HepG2 (cell line): ENCODE measurements at regions not wholly inside any gene's neighbourhood (a gene's known extent, or its start where the extent isn't known, plus 50 kb on each side); places are given as distances from the start of the nearest gene placed in this dataset.

ENCODE experiments used
- ATAC-seq: fragments of 200-7000 bp; cut with Tn5 transposase; 3 replicates; pipeline ENCODE4 v1.9.1; 2020; ENCODE audit warnings: mild to moderate bottlenecking, moderate library complexity
- BruUV-seq: library from RNA; stranded (reverse); fragments of 400-500 nt; replicated peaks from 2 replicates; lab custom pipeline; 2021; lab: Mats Ljungman, UMichigan
- CTCF ChIA-PET: fragments of 300-600 bp; formaldehyde crosslinking; extraction: SDS; loops from one replicate; lab custom pipeline; 2021; ENCODE audit warnings: low total read pairs, inconsistent platforms, low intra/inter-chr PET ratio; lab: Yijun Ruan, JAX
- POLR2A ChIA-PET: fragments of 350-600 bp; sonication (Branson Sonifier 250); formaldehyde crosslinking; loops from one replicate; lab custom pipeline; 2020; ENCODE audit warnings: antibody characterized with exemption, inconsistent platforms; lab: Yijun Ruan, JAX
- DNase-seq: peaks from one replicate; pipeline ENCODE4 v3.0.0-alpha.2; 2015; ENCODE audit warnings: low spot score
- FAIRE-seq: peaks from 3 replicates; lab custom pipeline; 2011; peaks lifted over from hg19 to GRCh38; lab: Jason Lieb, UNC
- H2AFZ ChIP-seq: one replicate; pipeline ENCODE4 v1.6.1; 2011; ENCODE audit warnings: low read length, inconsistent platforms
- H3K27ac ChIP-seq: fragments of 300-600 bp; 3 replicates; pipeline ENCODE4 v1.8.0; 2011; ENCODE audit warnings: mixed run types, mild to moderate bottlenecking, mixed read lengths, low read length, inconsistent platforms; ENCODE audit not compliant: insufficient read depth; ENCODE audit errors: extremely low read length
- H3K27me3 ChIP-seq, 2 experiments: fragments of 200-600 bp in 1 of 2; 2 replicates in 1 of 2; 3 replicates in 1 of 2; pipeline versions ENCODE4 v1.6.0 to v1.8.0; 2011; ENCODE audit warnings: low read length in 2 of 2, mild to moderate bottlenecking in 2 of 2, moderate library complexity in 2 of 2, inconsistent platforms in 1 of 2; ENCODE audit not compliant: insufficient read depth in 2 of 2, control insufficient read depth in 1 of 2
- H3K36me3 ChIP-seq, 2 experiments: fragments of 200-600 bp in 1 of 2; replicated peaks in 1 of 2; 2 replicates in 1 of 2; 3 replicates in 1 of 2; pipeline versions ENCODE4 v1.5.1 to v1.8.0; 2011; ENCODE audit warnings: low read length in 2 of 2, inconsistent platforms in 1 of 2; ENCODE audit not compliant: insufficient read depth in 2 of 2, control insufficient read depth in 1 of 2
- H3K4me1 ChIP-seq: 2 replicates; pipeline ENCODE4 v1.5.1; 2012; ENCODE audit warnings: low read length, inconsistent platforms; ENCODE audit not compliant: insufficient read depth
- H3K4me2 ChIP-seq: 2 replicates; pipeline ENCODE4 v1.6.0; 2011; ENCODE audit warnings: low read depth, low read length, inconsistent platforms
- H3K4me3 ChIP-seq, 3 experiments: fragments of 200-600 bp in 1 of 3; sonication (generic), shearing (Covaris generic) in 1 of 3; replicated peaks in 1 of 3; 2 replicates each; pipeline ENCODE4 v1.5.1; 2011 to 2016; ENCODE audit warnings: low read length in 3 of 3, inconsistent platforms in 2 of 3, low read depth in 2 of 3, mild to moderate bottlenecking in 2 of 3, control low read depth in 1 of 3, mixed read lengths in 1 of 3; ENCODE audit not compliant: insufficient read depth in 1 of 3
- H3K79me2 ChIP-seq: one replicate; pipeline ENCODE4 v1.6.1; 2011; ENCODE audit warnings: low read length, inconsistent platforms; ENCODE audit not compliant: insufficient read depth
- H3K9ac ChIP-seq: 2 replicates; pipeline ENCODE4 v1.6.0; 2011; ENCODE audit warnings: mild to moderate bottlenecking, low read depth, low read length, inconsistent platforms; ENCODE audit not compliant: insufficient read depth
- H3K9me3 ChIP-seq: 2 replicates; pipeline ENCODE4 v1.5.1; 2012; ENCODE audit warnings: mild to moderate bottlenecking, low read length
- H4K20me1 ChIP-seq: 2 replicates; pipeline ENCODE4 v1.6.0; 2011; ENCODE audit warnings: inconsistent platforms, mild to moderate bottlenecking, low read length, moderate library complexity; ENCODE audit not compliant: insufficient read depth
- CEBPB ChIP-seq: IDR thresholded peaks from 2 replicates; pipeline ENCODE4 v1.6.1; 2011; ENCODE audit warnings: low read depth, low read length, improper control_type of control experiment, borderline replicate concordance
- GLI4 ChIP-seq: sonication (generic); formaldehyde crosslinking; IDR thresholded peaks from 2 replicates; pipeline ENCODE4 v1.5.1; 2020; ENCODE audit warnings: missing genetic modification reagents, mild to moderate bottlenecking, moderate library complexity, borderline replicate concordance
- TGIF2 ChIP-seq: IDR thresholded peaks from 2 replicates; pipeline ENCODE4 v1.6.1; 2016; ENCODE audit warnings: control low read depth, missing compliant biosample characterization
- USF2 ChIP-seq, 2 experiments: sonication (generic) in 1 of 2; formaldehyde crosslinking in 1 of 2; IDR thresholded peaks; 2 replicates each; pipeline versions ENCODE4 v1.5.1 to v1.6.1; 2011 to 2020; ENCODE audit warnings: borderline replicate concordance in 1 of 2, low read depth in 1 of 2, low read length in 1 of 2, mild to moderate bottlenecking in 1 of 2, missing genetic modification reagents in 1 of 2, moderate library complexity in 1 of 2
- WGBS: methylation state at CpG from one replicate; pipeline ENCODE4 v1.1.6; 2017; ENCODE audit warnings: low lambda C conversion rate; 5-methylcytosine and 5-hydroxymethylcytosine counted together
- in situ Hi-C: cut with HindIII; loops from 2 replicates; pipeline ENCODE4 v1.10.0; 2017; ENCODE audit warnings: low pct_unique_long_range_greater_than_20kb; ENCODE audit not compliant: extremely low pct_ligation_motif_present
- intact Hi-C: fragments of 100-400 bp; cut with micrococcal nuclease; formaldehyde crosslinking; loops from one replicate; pipeline ENCODE4 v1.10.0; 2022; ENCODE audit not compliant: unreplicated experiment

DNA sequence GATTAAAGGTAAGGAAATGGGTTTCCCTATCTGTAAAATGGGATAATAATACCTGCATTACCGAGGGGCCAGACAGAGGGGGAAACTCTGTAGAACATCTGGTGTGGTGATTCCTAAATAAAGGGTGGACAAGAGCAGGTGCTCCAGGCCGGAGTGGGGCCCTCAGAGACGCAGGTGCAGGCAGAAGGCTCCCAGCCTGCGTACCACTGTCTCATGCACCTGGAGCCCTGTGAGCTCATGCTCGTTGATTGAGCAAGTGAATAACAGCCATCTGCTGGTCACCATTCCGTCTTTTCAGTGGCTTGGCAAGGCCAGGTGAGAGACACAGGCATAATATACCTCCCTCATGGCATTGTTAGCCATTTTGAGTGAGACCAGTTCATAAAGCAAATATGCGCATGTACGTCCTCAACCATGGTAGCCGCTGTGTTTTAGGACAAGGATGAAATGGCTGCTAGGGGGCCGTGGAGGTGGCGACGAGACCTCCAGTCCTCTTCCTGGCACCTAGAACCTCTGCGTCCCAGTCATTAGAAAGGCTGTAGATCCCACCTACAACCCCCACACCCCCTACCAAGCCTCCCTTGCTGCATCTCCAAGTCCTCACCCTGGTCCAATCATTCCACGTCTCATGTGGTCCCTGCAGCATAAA lies 198.0 kb upstream of the MVB12B start:
- no peak overlapping the region for H3K9ac ChIP-seq
- H3K4me3 ChIP-seq = no peak overlapping the region
- H3K9me3 ChIP-seq = no peaks in the 10 kb centered on the region
- no peaks in the 10 kb centered on the region for H3K36me3 ChIP-seq
- ChIA-PET CTCF (no interaction called here), POLR2A (no interaction called here)
- no peaks in the 10 kb centered on the region for H3K4me1 ChIP-seq
- ATAC-seq (no peak), FAIRE-seq (no peak), DNase-seq (no peak)
- peaks cover 1 to 14% of the 10 kb centered on the region in 2 experiments; a peak in 2 of 5 replicates for H3K27me3 ChIP-seq
- in situ Hi-C loops = no loop called here
- no peak overlapping the region for H3K4me2 ChIP-seq
- intact Hi-C loops = no loop called here
- H4K20me1 ChIP-seq = no peaks in the 10 kb centered on the region
- TF ChIP-seq TGIF2 (CRISPR knock-in tag) (no peak), USF2 (IDR thresholded peaks at IDR 0.05; ENCODE audit: low read depth, low read length) (no peak), USF2 (CRISPR knock-in tag; IDR thresholded peaks at IDR 0.05; ENCODE audit: borderline replicate concordance) (no peak)
- no peak overlapping the region for H3K27ac ChIP-seq
- WGBS = 62% methylated on average over 9 of the region's 14 CpGs
- no peaks in the 10 kb centered on the region for H3K79me2 ChIP-seq
- no TSS peak for BruUV-seq
- H2AFZ ChIP-seq = no peak overlapping the region

DNA sequence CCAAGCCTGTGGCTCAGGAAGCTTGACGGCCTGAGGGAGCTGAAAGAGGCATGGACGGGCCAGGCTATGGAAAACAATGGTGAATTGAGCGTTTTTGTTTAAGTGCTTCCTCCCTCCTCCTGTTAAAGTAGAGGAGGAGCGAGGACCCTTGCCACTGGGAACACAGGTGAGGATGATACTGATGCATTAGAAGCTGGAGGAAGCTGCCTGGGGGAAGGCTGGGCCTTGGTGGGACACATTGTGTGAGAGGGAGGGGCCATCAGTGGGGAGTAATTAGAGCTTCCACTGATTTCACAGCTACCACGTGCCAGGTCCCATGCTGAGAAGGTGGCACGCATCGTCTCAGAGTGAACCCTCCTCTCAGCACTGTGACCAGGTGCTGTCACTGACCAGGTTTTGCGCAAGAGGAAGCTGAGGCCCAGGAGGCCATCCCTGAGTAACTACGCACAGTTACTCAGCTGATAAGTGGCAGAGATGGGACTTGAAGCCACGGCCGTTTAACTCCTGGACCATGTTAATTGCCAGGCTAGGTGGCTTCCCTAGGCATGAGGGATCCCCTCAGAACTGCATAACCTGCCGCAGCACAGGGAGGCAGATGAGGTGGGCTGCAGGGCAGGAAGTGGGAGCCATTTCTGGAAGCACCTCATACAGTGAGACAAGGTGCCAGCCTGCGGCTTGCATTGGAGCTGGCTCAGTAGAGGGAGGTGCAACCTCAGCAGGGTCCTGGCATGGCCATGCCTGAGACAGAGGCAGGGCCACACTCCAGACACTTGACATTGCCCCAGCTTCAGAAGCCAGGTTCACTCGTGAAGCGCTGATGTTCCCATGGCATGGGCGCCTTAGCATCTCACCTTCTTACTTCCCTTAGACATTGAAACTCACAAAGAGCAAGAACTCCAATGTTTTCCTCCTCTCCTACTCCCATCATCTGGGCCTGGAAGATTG lies 195.3 kb upstream of the MVB12B start:
- Histone ChIP-seq H3K4me2 (no peak overlapping the region), H3K27me3 (peaks cover 0 to 14% of the 10 kb centered on the region in 2 experiments; a peak in 2 of 5 replicates), H4K20me1 (no peaks in the 10 kb centered on the region), H3K79me2 (no peaks in the 10 kb centered on the region), H3K4me1 (no peaks in the 10 kb centered on the region), H3K27ac (no peak overlapping the region), H3K36me3 (no peaks in the 10 kb centered on the region), H2AFZ (no peak overlapping the region), H3K9me3 (no peaks in the 10 kb centered on the region), H3K9ac (no peak overlapping the region), H3K4me3 (no peak overlapping the region)
- WGBS = 36% methylated on average over 12 of the region's 16 CpGs
- DNase-seq (no peak), ATAC-seq (no peak), FAIRE-seq (no peak)
- ChIA-PET CTCF (no interaction called here), POLR2A (no interaction called here)
- intact Hi-C loops (no loop called here), in situ Hi-C loops (no loop called here)
- no TSS peak for BruUV-seq
- TF ChIP-seq GLI4 (CRISPR knock-in tag) (no peak), CEBPB (peak; percentile 49; the same call in 1 of the 2 replicates)
